ENCODE measurements at regions not wholly inside any gene's neighbourhood (a gene's known extent, or its start where the extent isn't known, plus 50 kb on each side); places are given as distances from the start of the nearest gene placed in this dataset.

DNA sequence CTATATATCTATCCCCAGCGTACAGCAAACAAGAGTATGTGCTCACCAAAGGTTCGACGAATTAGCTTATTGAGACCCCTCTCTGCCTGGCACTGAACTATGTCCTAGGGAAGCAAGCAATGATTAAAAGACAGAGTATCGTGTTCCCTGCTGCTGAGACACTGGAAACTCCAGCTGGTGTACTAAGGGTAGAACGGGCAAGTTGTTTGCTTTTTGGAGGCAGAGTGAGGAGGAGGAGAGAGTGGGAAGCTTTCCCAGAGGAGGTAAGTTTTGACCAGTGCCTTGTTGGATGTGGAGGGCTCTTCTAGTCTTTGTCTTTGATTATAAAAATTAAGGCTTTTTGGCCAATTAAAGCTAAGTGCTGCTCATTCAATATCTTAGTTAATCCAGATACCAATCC lies 61.7 kb downstream of the PJA1 start:
- intact Hi-C loops (cut with micrococcal nuclease): no loop called here
- POLR2A ChIA-PET: no interaction called here
- Histone ChIP-seq H2AFZ (ENCODE audit: low read depth, low read length) (no peak overlapping the region), H3K9me3 (replicated peaks; ENCODE audit: control insufficient read depth, insufficient read depth, low read length) (no peaks in the 10 kb centered on the region), H3K4me3 (replicated peaks in 1 of 3; ENCODE audit: insufficient read depth in 1 of 3, low read depth in 1 of 3, low read length in 3 of 3) (no peak overlapping the region), H3K27me3 (ENCODE audit: control insufficient read depth in 2 of 2, insufficient read depth in 2 of 2, low read length in 2 of 2) (no peaks in the 10 kb centered on the region), H3K4me2 (ENCODE audit: insufficient read depth, low read length) (no peak overlapping the region), H3K9ac (replicated peaks; ENCODE audit: extremely low read depth, insufficient read depth, low read length) (no peak overlapping the region), H3K9me1 (replicated peaks; ENCODE audit: control insufficient read depth, extremely low read depth, insufficient read depth, low read length) (no peaks in the 10 kb centered on the region), H3K79me2 (ENCODE audit: control insufficient read depth, insufficient read depth, low read length) (no peaks in the 10 kb centered on the region), H4K20me1 (replicated peaks; ENCODE audit: control insufficient read depth, extremely low read depth, insufficient read depth, low read length) (no peaks in the 10 kb centered on the region), H3K27ac (ENCODE audit: insufficient read depth, low read depth, low read length) (no peak overlapping the region), H3K4me1 (ENCODE audit: control insufficient read depth, extremely low read depth, insufficient read depth, low read length) (no peaks in the 10 kb centered on the region), H3K36me3 (ENCODE audit: control insufficient read depth in 2 of 2, extremely low read depth in 1 of 2, insufficient read depth in 2 of 2, low read length in 2 of 2) (no peaks in the 10 kb centered on the region)
- CTCF ChIA-PET: interaction anchor here (3.0 kb wide), 1 partner anchor 9 kb away, joined by 9 read pairs; no protein-coding TSS in a partner anchor
- no peak for DNase-seq (ENCODE audit: low read depth, low spot score)
- TF ChIP-seq JUN (IDR thresholded peaks at IDR 0.05; ENCODE audit: borderline replicate concordance, insufficient read depth, insufficient read length, low read depth) (no peak), CTCF (IDR thresholded peaks at IDR 0.05; ENCODE audit: extremely low read depth in 1 of 2, insufficient read depth in 1 of 2, low read depth in 1 of 2, low read length in 2 of 2) (no peak), MYC (IDR thresholded peaks at IDR 0.05; ENCODE audit: low read depth, low read length) (no peak), POLR2A (IDR thresholded peaks at IDR 0.05; ENCODE audit: low read depth, low read length) (no peak)
- TF ChIP-seq, protein P1, sequence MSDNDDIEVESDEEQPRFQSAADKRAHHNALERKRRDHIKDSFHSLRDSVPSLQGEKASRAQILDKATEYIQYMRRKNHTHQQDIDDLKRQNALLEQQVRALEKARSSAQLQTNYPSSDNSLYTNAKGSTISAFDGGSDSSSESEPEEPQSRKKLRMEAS (IDR thresholded peaks at IDR 0.05; ENCODE audit: insufficient read depth, insufficient read length): no peak
- FAIRE-seq: no peak
- dilution Hi-C loops (cut with MboI; ENCODE audit: extremely low pct_ligation_motif_present, low sequenced_read_pairs): no loop called here
- BruUV-seq (replicated peaks): no TSS peak

DNA sequence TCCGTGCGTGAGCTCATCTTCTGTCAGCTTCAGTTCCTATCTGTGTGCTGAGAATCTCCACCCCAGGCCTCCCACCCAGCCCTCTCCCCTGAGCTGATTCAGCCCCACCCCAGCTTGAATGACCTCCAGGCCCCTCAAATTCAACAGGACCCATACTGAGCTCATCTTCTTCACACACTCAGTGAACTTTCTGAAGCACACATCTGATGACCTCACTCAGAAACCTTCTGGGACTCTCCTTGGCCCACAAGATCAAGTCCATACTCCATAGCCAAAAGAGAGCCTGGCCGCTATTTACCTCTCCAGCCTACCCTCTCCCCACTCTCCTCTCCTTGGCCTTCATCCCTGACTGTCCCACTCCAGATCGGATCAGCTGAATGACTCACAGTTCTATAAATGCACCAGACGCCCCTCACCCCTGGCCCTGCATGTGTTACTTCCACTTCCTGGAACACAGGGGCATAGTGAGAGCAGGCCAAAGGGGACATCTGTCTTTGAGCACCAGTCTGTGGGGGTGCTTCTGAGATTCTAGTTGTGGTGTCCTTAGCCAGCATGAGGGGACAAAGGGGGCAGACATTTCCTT lies 62.5 kb downstream of the PJA1 start:
- intact Hi-C loops (cut with micrococcal nuclease) (no loop called here), dilution Hi-C loops (cut with MboI; ENCODE audit: extremely low pct_ligation_motif_present, low sequenced_read_pairs) (no loop called here)
- Histone ChIP-seq H3K9me1 (replicated peaks; ENCODE audit: control insufficient read depth, extremely low read depth, insufficient read depth, low read length) (no peaks in the 10 kb centered on the region), H3K27me3 (ENCODE audit: control insufficient read depth in 2 of 2, insufficient read depth in 2 of 2, low read length in 2 of 2) (no peaks in the 10 kb centered on the region), H3K4me2 (ENCODE audit: insufficient read depth, low read length) (no peak overlapping the region), H3K9ac (replicated peaks; ENCODE audit: extremely low read depth, insufficient read depth, low read length) (no peak overlapping the region), H4K20me1 (replicated peaks; ENCODE audit: control insufficient read depth, extremely low read depth, insufficient read depth, low read length) (no peaks in the 10 kb centered on the region), H3K27ac (ENCODE audit: insufficient read depth, low read depth, low read length) (no peak overlapping the region), H3K79me2 (ENCODE audit: control insufficient read depth, insufficient read depth, low read length) (no peaks in the 10 kb centered on the region), H3K4me3 (replicated peaks in 1 of 3; ENCODE audit: insufficient read depth in 1 of 3, low read depth in 1 of 3, low read length in 3 of 3) (no peak overlapping the region), H3K9me3 (replicated peaks; ENCODE audit: control insufficient read depth, insufficient read depth, low read length) (no peaks in the 10 kb centered on the region), H3K36me3 (ENCODE audit: control insufficient read depth in 2 of 2, extremely low read depth in 1 of 2, insufficient read depth in 2 of 2, low read length in 2 of 2) (no peaks in the 10 kb centered on the region), H3K4me1 (ENCODE audit: control insufficient read depth, extremely low read depth, insufficient read depth, low read length) (no peaks in the 10 kb centered on the region), H2AFZ (ENCODE audit: low read depth, low read length) (no peak overlapping the region)
- no peak for FAIRE-seq
- no peak for TF ChIP-seq JUN (IDR thresholded peaks at IDR 0.05; ENCODE audit: borderline replicate concordance, insufficient read depth, insufficient read length, low read depth)
- TF ChIP-seq MYC (IDR thresholded peaks at IDR 0.05; ENCODE audit: low read depth, low read length): no peak
- TF ChIP-seq GATA2 (IDR thresholded peaks at IDR 0.05; ENCODE audit: insufficient read depth, insufficient read length, low read depth, low read length): no peak
- no peak for TF ChIP-seq CTCF (IDR thresholded peaks at IDR 0.05; ENCODE audit: extremely low read depth in 1 of 2, insufficient read depth in 1 of 2, low read depth in 1 of 2, low read length in 2 of 2)
- TF ChIP-seq, protein P1 (IDR thresholded peaks at IDR 0.05; ENCODE audit: insufficient read depth, insufficient read length): no peak
- TF ChIP-seq EZH2 (IDR thresholded peaks at IDR 0.05; ENCODE audit: borderline replicate concordance, low read depth, low read length, severe bottlenecking): no peak
- no peak for TF ChIP-seq POLR2A (IDR thresholded peaks at IDR 0.05; ENCODE audit: low read depth, low read length)
- TF ChIP-seq FOS (IDR thresholded peaks at IDR 0.05; ENCODE audit: borderline replicate concordance, insufficient read depth, low read length): no peak
- TF ChIP-seq POLR2AphosphoS5 (IDR thresholded peaks at IDR 0.05; ENCODE audit: insufficient read depth, low read depth, low read length): no peak
- POLR2A ChIA-PET: no interaction called here
- no peak for DNase-seq (ENCODE audit: low read depth, low spot score)
- no TSS peak for BruUV-seq (replicated peaks)
- CTCF ChIA-PET: interaction anchor here (3.0 kb wide), 1 partner anchor 9 kb away, joined by 9 read pairs; no protein-coding TSS in a partner anchor

Data from endothelial cell of umbilical vein (primary cell).